DOHH2 (cell line): ENCODE measurements at regions not wholly inside any gene's neighbourhood (a gene's known extent, or its start where the extent isn't known, plus 50 kb on each side); places are given as distances from the start of the nearest gene placed in this dataset.

ENCODE experiments used
- H3F3A ChIP-seq: fragments of 200-600 bp; sonication (generic), shearing (Covaris generic); 2 replicates; pipeline ENCODE4 v1.6.0; 2016; ENCODE audit warnings: antibody characterized with exemption, mild to moderate bottlenecking; ENCODE audit not compliant: control insufficient read depth, insufficient read depth
- H3K27ac ChIP-seq: fragments of 200-600 bp; sonication (generic); 2 replicates; pipeline ENCODE4 v1.5.1; 2014; ENCODE audit warnings: low read depth, mild to moderate bottlenecking, low read length, moderate library complexity
- H3K27me3 ChIP-seq: fragments of 200-600 bp; sonication (generic); 2 replicates; pipeline ENCODE4 v1.6.1; 2014; ENCODE audit warnings: mild to moderate bottlenecking, low read length, mixed read lengths; ENCODE audit not compliant: control insufficient read depth
- H3K36me3 ChIP-seq: fragments of 200-600 bp; sonication (generic); 2 replicates; pipeline ENCODE4 v1.6.1; 2014; ENCODE audit warnings: mild to moderate bottlenecking, low read length, moderate library complexity, mixed read lengths; ENCODE audit not compliant: control insufficient read depth
- H3K4me1 ChIP-seq: fragments of 200-600 bp; sonication (generic); 2 replicates; pipeline ENCODE4 v1.6.1; 2014; ENCODE audit warnings: mild to moderate bottlenecking, low read length, mixed read lengths; ENCODE audit not compliant: control insufficient read depth
- H3K4me2 ChIP-seq: fragments of 200-600 bp; sonication (generic); 2 replicates; pipeline ENCODE4 v1.6.0; 2014; ENCODE audit warnings: mild to moderate bottlenecking, low read length, moderate library complexity
- H3K4me3 ChIP-seq: fragments of 200-600 bp; sonication (generic); 2 replicates; pipeline ENCODE4 v1.5.1; 2014; ENCODE audit warnings: mild to moderate bottlenecking, low read length, mixed read lengths
- H3K79me2 ChIP-seq: fragments of 200-600 bp; sonication (generic); 2 replicates; pipeline ENCODE4 v1.6.1; 2014; ENCODE audit warnings: mild to moderate bottlenecking, low read length, mixed read lengths; ENCODE audit not compliant: control insufficient read depth
- H3K9me2 ChIP-seq: fragments of 200-600 bp; sonication (generic); replicated peaks from 2 replicates; pipeline ENCODE4 v1.6.1; 2014; ENCODE audit warnings: mild to moderate bottlenecking, low read length, mixed read lengths; ENCODE audit not compliant: control insufficient read depth
- H3K9me3 ChIP-seq: fragments of 200-600 bp; sonication (generic); 2 replicates; pipeline ENCODE4 v1.6.1; 2014; ENCODE audit warnings: antibody characterized with exemption, low read length, mixed read lengths; ENCODE audit not compliant: control insufficient read depth, insufficient read depth
- H4K20me1 ChIP-seq: fragments of 200-600 bp; sonication (generic); 2 replicates; pipeline ENCODE4 v1.6.0; 2014; ENCODE audit warnings: low read depth, mild to moderate bottlenecking, antibody characterized with exemption, low read length, moderate library complexity; ENCODE audit not compliant: control insufficient read depth, insufficient read depth
- EZH2phosphoT487 ChIP-seq: fragments of 200-600 bp; sonication (generic); IDR thresholded peaks from 2 replicates; pipeline ENCODE4 v1.6.1; 2017; ENCODE audit warnings: borderline replicate concordance, mild to moderate bottlenecking, antibody characterized with exemption, low read length, moderate library complexity, mixed read lengths
- TF ChIP-seq, protein P1 (sequence below): fragments of 200-600 bp; sonication (generic); IDR thresholded peaks from one replicate; pipeline ENCODE4 v1.5.1; 2014; ENCODE audit warnings: antibody characterized with exemption, mild to moderate bottlenecking, low read depth, low read length; ENCODE audit not compliant: poor library complexity, severe bottlenecking

DNA sequence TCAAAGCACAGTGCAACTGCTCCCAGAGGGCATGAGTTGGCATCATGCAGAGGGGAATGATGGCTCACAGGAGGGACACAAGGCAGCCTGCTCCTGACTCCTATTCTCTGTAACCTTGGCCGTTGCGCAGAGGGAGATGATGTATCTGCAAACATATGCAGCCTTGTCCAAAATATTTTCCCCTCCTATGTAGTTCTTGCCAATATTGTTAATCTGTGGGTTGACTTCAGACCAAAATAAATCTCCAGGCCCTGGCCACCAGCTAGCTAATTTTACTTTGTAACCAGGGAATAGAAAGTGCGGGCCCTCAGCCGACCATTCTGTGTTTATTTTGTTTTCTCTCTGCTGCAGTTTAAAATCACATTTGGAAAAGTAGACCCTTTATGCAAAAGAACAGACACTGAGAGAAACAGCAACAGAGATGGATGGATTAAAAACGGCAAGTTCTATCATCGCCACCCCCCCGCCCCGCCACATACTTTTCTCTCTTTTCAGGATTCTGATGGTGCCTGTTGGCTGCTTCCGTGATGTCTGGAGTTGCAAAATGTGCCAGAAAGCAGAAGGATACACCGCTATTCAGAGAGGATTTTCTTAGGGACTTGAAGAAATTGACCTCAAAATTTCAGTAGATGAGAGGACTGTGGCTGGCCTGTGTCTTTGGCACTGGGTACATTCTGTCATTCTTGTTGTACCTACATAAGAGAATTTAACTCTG is 185.3 kb upstream of the BCOR start:
- no peak overlapping the region for H3K4me2 ChIP-seq
- H3K4me1 ChIP-seq = no peaks in the 10 kb centered on the region
- H3K9me3 ChIP-seq = no peaks in the 10 kb centered on the region

DNA sequence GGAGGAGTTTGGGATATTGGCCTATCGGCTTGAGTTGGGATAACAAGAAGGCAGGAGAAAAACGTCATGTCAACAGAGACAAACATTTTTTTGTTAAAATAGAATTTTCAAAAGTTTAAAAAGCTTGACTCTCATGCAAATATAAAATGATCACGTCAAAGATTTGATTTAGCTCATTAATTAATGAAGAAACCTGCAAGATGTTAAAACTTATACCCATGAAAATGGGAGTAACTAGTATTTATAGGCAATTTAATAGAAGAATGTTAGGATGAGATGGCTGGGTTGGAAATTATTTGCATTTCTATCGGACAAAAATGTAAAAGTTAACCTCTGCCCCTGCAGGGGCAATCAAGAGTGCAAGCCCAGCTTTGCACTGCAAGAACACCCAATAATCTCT is 184.6 kb upstream of the BCOR start:
- Histone ChIP-seq H3K4me2 (no peak overlapping the region), H3F3A (no peaks in the 10 kb centered on the region), H3K27ac (no peak overlapping the region), H3K4me1 (no peaks in the 10 kb centered on the region), H3K4me3 (no peak overlapping the region), H3K27me3 (no peaks in the 10 kb centered on the region), H3K9me2 (no peaks in the 10 kb centered on the region), H4K20me1 (no peaks in the 10 kb centered on the region), H3K36me3 (no peaks in the 10 kb centered on the region), H3K79me2 (no peaks in the 10 kb centered on the region), H3K9me3 (no peaks in the 10 kb centered on the region)
- TF ChIP-seq, protein P1, sequence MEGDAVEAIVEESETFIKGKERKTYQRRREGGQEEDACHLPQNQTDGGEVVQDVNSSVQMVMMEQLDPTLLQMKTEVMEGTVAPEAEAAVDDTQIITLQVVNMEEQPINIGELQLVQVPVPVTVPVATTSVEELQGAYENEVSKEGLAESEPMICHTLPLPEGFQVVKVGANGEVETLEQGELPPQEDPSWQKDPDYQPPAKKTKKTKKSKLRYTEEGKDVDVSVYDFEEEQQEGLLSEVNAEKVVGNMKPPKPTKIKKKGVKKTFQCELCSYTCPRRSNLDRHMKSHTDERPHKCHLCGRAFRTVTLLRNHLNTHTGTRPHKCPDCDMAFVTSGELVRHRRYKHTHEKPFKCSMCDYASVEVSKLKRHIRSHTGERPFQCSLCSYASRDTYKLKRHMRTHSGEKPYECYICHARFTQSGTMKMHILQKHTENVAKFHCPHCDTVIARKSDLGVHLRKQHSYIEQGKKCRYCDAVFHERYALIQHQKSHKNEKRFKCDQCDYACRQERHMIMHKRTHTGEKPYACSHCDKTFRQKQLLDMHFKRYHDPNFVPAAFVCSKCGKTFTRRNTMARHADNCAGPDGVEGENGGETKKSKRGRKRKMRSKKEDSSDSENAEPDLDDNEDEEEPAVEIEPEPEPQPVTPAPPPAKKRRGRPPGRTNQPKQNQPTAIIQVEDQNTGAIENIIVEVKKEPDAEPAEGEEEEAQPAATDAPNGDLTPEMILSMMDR = no peak
- TF ChIP-seq EZH2phosphoT487 = no peak

More for the DNA sequence above, 185.3 kb upstream of the BCOR start:
- no peaks in the 10 kb centered on the region for H3K36me3 ChIP-seq
- H3K27ac ChIP-seq = no peak overlapping the region
- no peaks in the 10 kb centered on the region for H3K9me2 ChIP-seq
- H3K79me2 ChIP-seq = no peaks in the 10 kb centered on the region
- no peaks in the 10 kb centered on the region for H3K27me3 ChIP-seq
- H3F3A ChIP-seq = no peaks in the 10 kb centered on the region
- H4K20me1 ChIP-seq = no peaks in the 10 kb centered on the region
- TF ChIP-seq, protein P1 = no peak
- no peak for TF ChIP-seq EZH2phosphoT487
- H3K4me3 ChIP-seq = no peak overlapping the region

DNA sequence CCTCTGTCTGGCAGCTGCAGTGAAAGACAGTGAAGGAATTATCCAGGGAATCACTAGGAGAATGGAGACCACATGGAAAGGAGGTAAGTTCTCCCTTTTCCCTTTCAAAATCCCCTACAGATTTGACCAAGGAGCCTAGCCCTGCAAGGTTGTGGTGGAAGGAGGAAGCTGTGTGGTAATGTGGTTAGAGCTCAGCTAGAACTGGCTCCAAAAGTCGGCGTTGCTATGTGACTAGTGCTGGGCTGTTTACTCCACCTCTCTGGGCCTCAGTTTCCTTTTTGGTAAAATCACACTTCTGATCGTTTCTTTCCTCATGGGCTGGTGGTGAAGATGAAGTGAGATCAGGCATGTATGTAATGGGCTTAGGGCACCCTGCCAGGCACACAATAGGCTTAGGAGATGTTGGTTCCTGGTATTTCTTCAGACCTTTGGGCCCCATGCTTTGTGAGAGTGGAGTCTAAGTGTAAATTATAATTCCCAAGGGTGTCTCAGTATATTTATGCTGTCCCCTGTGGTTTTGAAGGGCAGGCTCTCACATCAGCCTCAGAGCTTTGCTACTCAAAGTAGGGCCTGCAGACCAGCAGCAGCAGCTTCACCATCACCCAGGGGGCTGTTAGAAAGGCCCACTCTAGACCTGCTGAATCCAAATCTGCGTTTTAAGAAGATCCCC is 183.7 kb upstream of the BCOR start:
- H3K36me3 ChIP-seq = no peaks in the 10 kb centered on the region
- H3K9me2 ChIP-seq = no peaks in the 10 kb centered on the region
- no peaks in the 10 kb centered on the region for H3K4me1 ChIP-seq
- TF ChIP-seq, protein P1 = no peak
- no peak for TF ChIP-seq EZH2phosphoT487
- H3F3A ChIP-seq = no peaks in the 10 kb centered on the region
- H3K27me3 ChIP-seq = no peaks in the 10 kb centered on the region
- H3K9me3 ChIP-seq = no peaks in the 10 kb centered on the region
- no peak overlapping the region for H3K4me2 ChIP-seq
- no peak overlapping the region for H3K4me3 ChIP-seq
- no peaks in the 10 kb centered on the region for H4K20me1 ChIP-seq
- H3K27ac ChIP-seq = no peak overlapping the region
- no peaks in the 10 kb centered on the region for H3K79me2 ChIP-seq
